Kidney epithelial cell (primary cell): ENCODE measurements at regions not wholly inside any gene's neighbourhood (a gene's known extent, or its start where the extent isn't known, plus 50 kb on each side); places are given as distances from the start of the nearest gene placed in this dataset.

Experiments
- DNase-seq: peaks from one replicate; pipeline ENCODE4 v3.0.0-alpha.2; 2010; ENCODE audit warnings: low read depth
- H3K27me3 ChIP-seq: 2 replicates; pipeline ENCODE4 v1.6.0; 2011; ENCODE audit warnings: low read length; ENCODE audit not compliant: control insufficient read depth, insufficient read depth
- H3K36me3 ChIP-seq: 2 replicates; pipeline ENCODE4 v1.5.1; 2011; ENCODE audit warnings: low read length; ENCODE audit not compliant: control insufficient read depth, insufficient read depth
- H3K4me3 ChIP-seq: 2 replicates; pipeline ENCODE4 v1.5.1; 2011; ENCODE audit warnings: low read depth, mild to moderate bottlenecking, control low read depth, low read length
- TF ChIP-seq, protein P1 (sequence below): IDR thresholded peaks from 2 replicates; pipeline ENCODE4 v1.5.1; 2011; ENCODE audit warnings: mild to moderate bottlenecking, moderate library complexity, low read length, control low read depth, inconsistent platforms; ENCODE audit not compliant: insufficient read depth, poor library complexity, severe bottlenecking

DNA sequence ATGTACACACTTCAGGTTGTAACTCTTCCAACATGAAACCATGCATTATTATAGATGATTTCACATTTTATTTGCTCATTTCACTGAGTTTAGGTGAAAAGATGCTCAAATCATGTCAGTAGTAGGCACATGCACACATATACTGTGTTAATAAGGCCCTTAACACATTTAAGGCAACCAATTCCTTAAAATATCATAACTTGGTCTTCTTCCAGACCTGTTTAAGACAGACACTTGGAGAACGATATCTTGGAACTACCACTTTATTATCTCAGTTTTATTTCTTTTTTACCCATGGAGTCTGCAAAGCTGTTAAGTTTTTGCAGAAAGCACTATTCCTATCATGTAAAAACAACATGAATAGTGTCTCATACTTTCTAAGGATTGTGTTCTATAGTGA is 395.2 kb upstream of the MIR17HG start:
- no peak for DNase-seq
- H3K4me3 ChIP-seq: no peak overlapping the region
- TF ChIP-seq, protein P1, sequence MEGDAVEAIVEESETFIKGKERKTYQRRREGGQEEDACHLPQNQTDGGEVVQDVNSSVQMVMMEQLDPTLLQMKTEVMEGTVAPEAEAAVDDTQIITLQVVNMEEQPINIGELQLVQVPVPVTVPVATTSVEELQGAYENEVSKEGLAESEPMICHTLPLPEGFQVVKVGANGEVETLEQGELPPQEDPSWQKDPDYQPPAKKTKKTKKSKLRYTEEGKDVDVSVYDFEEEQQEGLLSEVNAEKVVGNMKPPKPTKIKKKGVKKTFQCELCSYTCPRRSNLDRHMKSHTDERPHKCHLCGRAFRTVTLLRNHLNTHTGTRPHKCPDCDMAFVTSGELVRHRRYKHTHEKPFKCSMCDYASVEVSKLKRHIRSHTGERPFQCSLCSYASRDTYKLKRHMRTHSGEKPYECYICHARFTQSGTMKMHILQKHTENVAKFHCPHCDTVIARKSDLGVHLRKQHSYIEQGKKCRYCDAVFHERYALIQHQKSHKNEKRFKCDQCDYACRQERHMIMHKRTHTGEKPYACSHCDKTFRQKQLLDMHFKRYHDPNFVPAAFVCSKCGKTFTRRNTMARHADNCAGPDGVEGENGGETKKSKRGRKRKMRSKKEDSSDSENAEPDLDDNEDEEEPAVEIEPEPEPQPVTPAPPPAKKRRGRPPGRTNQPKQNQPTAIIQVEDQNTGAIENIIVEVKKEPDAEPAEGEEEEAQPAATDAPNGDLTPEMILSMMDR: no peak
- no peaks in the 10 kb centered on the region for H3K27me3 ChIP-seq
- no peaks in the 10 kb centered on the region for H3K36me3 ChIP-seq

DNA sequence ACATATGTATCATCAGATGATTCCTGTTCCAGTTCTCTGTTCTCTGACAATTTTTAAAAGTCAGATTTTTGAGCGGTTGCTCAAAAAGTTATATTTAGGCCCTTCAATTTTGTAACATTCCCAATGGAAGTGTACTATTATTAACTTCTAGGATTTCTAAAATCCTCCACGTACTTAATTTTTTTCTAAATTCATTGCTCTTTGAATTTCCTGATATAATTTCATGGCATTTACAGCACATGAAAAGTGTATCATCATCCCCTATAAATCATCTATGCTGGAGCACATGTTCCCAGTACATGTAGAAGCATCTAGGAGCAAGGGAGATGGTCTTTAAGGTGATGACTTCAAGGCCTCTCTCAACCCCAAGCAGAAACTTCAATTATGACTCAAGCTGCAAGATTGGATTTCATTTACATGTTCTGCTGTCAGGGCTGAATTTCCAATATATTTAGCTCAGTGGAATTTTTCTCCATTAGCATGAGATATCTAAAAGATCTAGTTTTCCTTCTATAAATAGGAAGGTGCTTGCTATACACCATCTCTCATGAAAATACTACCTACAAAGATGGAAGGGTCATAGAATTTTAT is 392.8 kb upstream of the MIR17HG start:
- Histone ChIP-seq H3K4me3 (no peak overlapping the region), H3K36me3 (no peaks in the 10 kb centered on the region), H3K27me3 (no peaks in the 10 kb centered on the region)
- TF ChIP-seq, protein P1: no peak
- DNase-seq: no peak

DNA sequence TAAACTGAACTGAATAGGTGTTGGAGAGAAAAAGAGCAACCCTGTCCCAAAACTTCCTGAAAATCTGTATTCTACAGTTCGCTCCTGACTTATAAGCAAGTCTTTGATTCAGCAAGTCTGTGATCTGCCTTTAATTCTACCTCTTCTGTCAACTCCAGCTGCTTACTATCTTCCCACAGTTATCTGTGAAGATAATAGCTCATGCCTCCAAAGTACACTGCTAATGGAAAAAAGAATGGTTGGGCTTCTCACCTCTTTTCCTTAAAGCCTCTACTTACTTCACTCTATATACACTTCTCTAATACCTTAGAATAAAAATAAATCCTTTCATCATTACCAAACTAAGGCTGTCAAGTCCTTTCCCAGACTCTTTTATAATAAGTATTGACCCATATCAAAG is 391.5 kb upstream of the MIR17HG start:
- Histone ChIP-seq H3K36me3 (no peaks in the 10 kb centered on the region), H3K27me3 (no peaks in the 10 kb centered on the region), H3K4me3 (no peak overlapping the region)
- TF ChIP-seq, protein P1: no peak
- DNase-seq: no peak

DNA sequence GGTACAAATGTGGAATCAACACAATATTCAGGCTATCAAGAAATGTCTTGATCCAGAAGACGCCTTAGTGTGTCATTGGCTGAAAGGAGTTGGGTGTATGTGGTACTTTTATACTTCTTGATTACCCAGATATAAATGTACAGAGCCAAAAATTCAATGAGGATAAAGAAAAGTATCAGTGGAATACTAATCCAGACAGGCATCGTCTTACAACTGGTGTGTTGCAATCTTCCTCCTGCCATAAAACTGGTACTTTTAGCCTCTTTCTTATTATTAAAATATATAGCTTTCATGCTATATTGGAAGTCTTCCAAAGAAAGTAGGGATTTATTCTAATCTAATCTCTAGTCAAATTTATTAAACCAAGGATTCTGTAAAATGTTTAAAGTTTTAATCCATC is 388.6 kb upstream of the MIR17HG start:
- DNase-seq: no peak

DNA sequence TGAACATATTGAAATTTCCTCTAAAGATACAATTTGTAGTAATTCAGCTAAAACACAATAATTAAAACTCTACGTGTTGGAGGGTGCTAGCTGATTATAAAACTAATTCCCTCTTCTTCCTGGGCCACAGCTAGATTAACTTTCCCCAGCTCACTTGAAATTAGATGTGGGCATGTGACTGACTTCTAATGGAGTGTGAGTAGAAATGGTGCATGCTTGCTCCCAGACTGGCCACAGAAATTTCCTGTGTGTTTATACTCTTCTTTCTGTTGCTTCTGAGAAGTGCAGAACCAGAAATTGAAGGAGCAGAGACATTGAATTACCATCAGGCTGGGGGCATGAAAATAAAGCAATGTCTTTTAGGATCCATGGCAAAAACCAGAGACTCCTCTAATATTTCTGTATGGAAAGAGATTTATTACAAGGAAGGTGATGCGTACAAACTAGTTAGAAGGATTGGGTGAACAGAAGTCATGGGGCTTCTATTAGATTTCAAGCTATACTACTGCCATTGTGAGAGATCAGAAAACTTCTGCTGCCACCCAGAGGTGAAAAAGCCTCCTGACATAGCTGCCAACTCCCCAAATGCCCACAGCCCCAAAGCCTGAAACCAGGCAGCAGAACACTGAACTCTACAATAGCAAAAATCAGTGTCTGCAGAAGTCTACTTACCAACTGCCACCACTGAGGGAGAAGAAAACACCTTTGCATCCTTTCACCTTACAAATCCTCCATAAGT is 379.2 kb upstream of the MIR17HG start:
- TF ChIP-seq, protein P1: peak; percentile 72
- Histone ChIP-seq H3K4me3 (no peak overlapping the region), H3K27me3 (no peaks in the 10 kb centered on the region), H3K36me3 (no peaks in the 10 kb centered on the region)
- no peak for DNase-seq

More for the DNA sequence above, 388.6 kb upstream of the MIR17HG start:
- Histone ChIP-seq H3K36me3 (no peaks in the 10 kb centered on the region), H3K27me3 (no peaks in the 10 kb centered on the region), H3K4me3 (no peak overlapping the region)
- TF ChIP-seq, protein P1: no peak
